ENCODE measurements at regions not wholly inside any gene's neighbourhood (a gene's known extent, or its start where the extent isn't known, plus 50 kb on each side); places are given as distances from the start of the nearest gene placed in this dataset.
"Not testable (repeated sequence)": the region's sequence is repeated elsewhere in the genome, so short reads cannot be mapped to it uniquely, and the experiment has no call there.

DNA sequence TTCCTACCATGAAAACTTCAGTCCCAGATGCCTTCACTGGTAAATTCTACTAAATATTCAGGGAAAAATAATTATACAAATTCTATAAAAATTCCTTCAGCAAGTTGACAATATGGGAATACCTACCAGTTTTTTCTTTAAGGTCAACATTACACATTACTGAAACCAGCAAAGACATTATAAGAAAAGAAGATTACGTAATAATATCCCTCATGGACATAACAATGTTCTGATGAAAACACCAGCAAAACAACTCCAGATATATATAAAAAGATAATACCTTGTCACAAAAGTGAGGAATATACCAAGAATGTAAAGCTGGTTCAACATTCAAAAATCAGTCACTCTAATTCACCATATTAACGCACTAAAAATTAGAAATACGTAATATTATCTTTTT lies 507.9 kb downstream of the DMRTA1 start:
- no peak for DNase-seq (ENCODE audit: extremely low read depth in 1 of 11, low read depth in 9 of 11, low spot score in 4 of 11)

DNA sequence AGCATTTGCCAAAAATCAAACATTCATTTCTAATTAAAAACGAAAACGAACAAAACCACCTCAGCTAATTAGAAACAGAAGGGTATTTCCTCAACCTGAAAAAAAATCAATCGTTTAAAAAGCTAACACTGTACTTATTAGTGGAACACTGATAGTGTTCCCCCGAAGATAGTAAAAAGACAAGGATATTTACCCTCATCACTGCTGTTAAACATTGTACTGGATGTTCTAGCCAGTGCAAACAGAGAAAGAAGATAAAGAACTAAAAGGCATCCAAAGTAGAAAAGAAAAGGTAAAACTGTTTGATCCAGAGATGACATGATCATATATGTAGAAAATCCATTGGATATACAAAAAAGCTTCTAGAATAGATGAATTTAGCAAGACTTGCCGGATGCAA lies 508.3 kb downstream of the DMRTA1 start:
- DNase-seq (ENCODE audit: extremely low read depth in 1 of 11, low read depth in 9 of 11, low spot score in 4 of 11) = no peak

DNA sequence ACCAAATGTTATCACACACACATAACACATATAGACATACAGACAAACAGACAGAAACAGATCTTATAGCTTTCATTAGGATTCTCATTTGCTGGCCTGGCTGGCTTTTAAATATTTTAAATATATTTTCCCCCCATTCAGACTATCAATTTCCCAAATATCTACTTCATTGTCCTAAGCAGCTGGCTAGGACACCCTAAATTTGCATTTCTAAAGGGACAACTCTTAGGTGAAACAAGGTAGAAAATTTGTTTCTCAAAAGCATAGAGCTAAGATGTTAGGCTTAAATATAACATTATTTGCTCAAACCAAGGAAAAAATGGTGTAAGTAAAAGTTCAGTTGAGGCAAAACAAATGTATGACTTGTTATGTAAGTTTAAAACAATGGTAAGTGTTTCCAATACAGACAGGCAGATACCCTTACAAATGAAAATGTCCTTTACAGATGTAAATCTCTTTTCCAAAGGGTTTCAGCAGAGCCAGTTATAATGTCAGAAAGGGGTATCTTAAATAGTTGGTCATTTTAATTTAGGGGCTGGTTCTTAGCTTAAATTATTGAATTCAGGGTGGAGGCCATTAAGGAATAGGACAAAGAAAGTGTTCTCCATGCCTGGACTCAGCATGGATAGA lies 522.8 kb downstream of the DMRTA1 start:
- no peak for DNase-seq (ENCODE audit: extremely low read depth in 1 of 11, low read depth in 9 of 11, low spot score in 4 of 11)

DNA sequence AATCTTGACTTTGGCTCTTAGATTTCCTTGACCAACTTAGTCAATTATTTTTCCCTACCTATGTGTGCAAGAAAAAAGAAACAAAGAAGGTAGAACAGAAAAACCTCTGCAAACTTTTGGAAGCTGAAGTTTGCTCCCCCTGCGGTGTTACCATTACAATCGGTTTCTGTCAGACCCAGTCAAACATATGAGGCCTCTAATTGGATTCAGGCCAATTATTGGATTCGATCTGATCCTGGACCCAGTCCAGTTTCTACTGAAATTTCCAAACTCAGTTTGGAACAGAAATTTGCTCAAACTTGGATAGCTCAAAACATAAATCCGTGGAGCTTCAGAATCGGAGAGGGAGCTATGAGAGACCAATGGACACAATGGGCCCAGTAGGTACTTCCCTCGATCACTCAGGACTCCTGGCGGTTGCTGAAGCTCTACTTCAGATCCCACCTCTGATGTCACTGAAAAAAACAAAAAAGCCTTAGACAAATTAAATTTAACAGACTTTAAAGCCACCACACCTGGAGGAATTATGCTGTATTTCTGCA lies 523.9 kb downstream of the DMRTA1 start:
- DNase-seq (ENCODE audit: extremely low read depth in 1 of 11, low read depth in 9 of 11, low spot score in 4 of 11) = no peak

DNA sequence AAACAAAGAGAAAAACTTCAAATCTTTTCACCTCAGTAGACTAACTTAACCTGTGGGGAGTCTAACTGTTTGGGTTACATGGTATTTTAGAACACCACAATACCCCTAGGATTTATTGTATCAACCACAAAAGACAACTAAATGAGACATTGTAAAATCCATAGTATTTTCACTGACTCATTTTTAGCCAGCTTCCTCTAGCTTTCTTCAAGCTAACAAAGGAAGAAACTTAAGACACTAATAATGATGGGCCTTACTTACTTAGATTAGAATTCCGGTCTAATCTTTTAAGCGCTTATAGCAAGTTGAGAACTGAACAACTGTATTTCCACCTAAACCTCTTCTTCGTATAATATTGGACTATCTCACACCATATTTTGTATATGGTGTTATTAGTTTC lies 529.3 kb downstream of the DMRTA1 start:
- DNase-seq (ENCODE audit: extremely low read depth in 1 of 11, low read depth in 9 of 11, low spot score in 4 of 11) = no peak

DNA sequence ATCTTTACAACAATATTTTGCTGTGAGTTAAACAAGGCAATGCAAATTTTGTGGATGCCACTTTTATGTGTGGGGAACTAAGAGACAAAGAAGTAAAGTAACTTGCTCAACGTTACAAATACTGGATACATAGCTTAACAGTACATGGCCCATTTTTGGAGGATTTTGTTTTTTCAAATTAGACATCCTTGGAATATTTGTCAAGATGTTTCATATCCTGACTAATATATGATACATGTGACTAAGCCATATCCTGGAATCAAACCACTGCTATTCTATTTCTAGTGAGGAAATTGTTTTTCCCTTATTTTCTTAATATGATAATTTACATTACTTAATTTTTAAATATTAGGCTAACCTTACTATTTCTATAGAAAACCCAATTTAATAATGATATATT lies 529.8 kb downstream of the DMRTA1 start:
- DNase-seq (ENCODE audit: extremely low read depth in 1 of 11, low read depth in 9 of 11, low spot score in 4 of 11) = no peak

DNA sequence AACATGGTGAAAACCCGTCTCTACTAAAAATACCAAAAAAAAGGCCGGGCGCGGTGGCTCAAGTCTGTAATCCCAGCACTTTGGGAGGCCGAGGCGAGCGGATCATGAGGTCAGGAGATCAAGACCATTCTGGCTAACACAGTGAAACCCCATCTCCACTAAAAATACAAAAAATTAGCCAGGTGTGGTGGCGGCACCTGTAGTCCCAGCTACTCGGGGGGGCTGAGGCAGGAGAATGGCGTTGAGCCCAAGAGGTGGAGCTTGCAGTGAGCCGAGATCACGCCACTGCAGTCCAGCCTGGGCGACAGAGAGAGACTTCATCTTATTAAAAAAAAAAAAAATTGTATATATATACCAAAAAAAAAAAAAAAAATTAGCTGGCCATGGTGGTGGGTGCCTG lies 533.8 kb downstream of the DMRTA1 start:
- not testable (repeated sequence) for DNase-seq (ENCODE audit: extremely low read depth in 1 of 11, low read depth in 9 of 11, low spot score in 4 of 11)

DNA sequence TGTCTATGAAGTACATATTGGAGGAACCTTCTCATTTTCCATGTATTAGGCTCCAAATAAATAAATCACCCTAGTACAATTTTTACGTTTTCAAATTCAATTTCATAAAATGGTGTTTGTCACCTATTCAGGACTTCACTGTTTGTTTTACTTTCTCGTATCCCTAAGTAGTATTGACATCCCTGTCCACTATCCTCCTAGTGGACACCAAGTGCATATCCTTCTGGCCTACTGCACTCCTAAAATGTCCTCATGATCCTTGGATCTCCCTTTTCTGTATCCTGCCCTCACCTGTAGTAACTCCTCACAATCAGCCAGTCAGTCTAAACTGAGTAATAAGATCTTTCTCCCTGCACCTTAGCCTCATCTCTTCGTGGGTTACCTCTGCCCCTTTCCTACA lies 539.9 kb downstream of the DMRTA1 start:
- no peak for DNase-seq (ENCODE audit: extremely low read depth in 1 of 11, low read depth in 9 of 11, low spot score in 4 of 11)

DNA sequence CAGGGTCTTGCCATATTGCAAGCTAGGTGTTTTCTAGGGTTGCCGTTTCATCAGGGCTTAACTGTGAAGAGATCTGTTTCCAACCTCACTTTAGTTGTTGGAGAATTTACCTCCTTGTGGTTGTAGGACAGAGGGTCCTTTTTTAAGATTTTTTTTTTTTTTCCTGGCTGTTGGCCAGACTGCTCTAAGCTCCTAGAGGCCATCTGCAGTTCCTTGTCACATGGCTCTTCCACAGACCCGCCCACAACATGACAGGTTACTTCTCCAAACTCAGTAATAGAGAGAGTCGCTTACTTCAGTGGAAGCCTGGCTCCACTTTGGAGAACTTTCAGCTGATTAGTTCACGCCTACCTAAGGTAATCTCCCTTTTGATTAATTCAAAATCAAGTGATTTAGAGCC lies 543.7 kb downstream of the DMRTA1 start:
- no peak for DNase-seq (ENCODE audit: extremely low read depth in 1 of 11, low read depth in 9 of 11, low spot score in 4 of 11)

DNA sequence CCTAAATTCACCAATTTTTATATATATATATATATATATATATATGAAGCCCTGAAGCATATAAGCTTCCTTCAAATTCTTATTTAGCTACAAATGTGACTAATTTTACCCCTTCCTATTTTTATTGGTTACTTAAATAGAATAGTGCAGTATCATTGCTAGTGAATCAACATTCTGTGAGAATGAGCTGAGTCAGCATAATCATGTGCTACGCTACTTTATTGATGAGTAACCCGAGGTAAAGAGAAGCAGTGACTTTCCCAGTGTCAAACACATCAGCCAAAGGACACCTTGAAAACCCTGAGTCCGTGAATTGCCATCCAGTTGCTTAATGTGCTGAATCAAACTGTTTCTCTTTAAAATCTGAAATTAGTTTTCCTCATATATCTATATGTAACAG lies 546.2 kb downstream of the DMRTA1 start:
- DNase-seq (ENCODE audit: extremely low read depth in 1 of 11, low read depth in 9 of 11, low spot score in 4 of 11) = no peak

DNA sequence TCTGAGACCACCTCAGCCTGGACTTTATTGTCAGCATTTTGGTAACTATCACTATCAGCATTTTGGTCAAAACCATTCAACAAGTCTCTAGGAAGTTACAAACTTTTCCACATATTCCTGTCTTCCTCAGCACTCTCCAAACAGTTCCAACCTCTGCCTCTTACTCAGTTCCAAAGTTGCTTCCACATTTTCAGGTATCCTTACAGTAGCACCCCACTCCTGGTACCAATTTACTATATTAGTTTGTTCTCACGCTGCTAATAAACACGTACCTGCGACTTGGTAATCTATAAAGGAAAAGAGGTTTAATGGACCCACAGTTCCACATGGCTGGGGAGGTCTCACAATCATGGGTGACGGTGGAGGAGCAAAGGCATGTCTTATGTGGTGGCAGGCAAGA lies 551.3 kb downstream of the DMRTA1 start:
- DNase-seq (ENCODE audit: extremely low read depth in 1 of 11, low read depth in 9 of 11, low spot score in 4 of 11) = no peak

DNA sequence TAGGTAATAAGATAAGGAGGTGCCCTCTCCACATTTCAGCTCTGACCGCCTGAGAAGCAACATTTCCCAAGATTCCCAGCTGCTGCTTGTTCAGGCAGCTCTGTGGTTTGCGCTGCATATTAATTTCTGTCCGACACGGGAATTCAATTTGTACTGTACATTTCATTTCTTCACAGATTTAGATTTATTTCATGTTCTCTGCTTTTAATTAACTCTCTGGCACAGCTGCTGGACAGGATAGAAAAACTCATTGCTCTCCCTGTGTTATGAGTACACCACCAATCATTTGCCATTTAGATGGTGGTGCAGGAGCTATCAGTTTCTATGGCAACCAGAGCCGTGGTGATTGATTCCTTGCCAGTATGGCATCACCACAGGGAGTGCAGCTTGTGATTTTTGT lies 558.5 kb downstream of the DMRTA1 start:
- DNase-seq (ENCODE audit: extremely low read depth in 1 of 11, low read depth in 9 of 11, low spot score in 4 of 11) = no peak

DNA sequence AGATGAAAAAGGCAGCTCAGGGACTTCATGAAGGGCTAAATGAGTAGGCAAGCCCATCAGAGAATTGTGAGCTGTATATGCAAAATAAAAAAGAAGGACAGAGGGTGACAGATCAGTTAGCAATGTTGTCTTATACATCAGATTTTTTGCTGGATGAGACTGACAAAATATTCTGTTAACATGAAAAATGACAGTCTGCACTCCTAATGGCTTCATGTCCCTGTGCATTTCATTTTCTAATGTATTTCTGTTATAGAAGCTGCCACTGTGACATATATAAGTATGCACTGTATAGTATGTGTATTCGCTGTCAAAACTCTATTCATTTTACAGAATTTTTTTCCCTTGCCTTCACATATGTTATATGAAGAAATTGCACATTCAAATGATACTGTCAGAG lies 559.5 kb downstream of the DMRTA1 start:
- no peak for DNase-seq (ENCODE audit: extremely low read depth in 1 of 11, low read depth in 9 of 11, low spot score in 4 of 11)

DNA sequence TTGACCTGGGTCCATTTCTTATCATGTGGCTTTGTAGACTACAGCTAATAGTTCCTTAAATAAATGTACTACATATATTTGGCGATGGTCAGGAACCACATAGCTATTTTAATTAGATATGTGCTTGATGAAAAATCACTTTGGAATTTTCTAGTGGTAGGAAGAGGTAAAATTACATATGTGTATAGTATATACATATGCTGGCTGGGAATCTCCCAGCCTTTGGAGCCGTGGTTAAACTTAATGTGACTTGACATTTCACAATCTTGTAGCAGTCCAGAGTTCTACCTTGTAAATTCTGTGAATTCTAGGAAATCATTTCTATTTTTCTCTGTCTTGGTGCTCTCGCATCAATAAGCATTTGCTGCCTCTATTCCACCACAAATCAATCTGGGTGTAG lies 565.0 kb downstream of the DMRTA1 start:
- no peak for DNase-seq (ENCODE audit: extremely low read depth in 1 of 11, low read depth in 9 of 11, low spot score in 4 of 11)

DNA sequence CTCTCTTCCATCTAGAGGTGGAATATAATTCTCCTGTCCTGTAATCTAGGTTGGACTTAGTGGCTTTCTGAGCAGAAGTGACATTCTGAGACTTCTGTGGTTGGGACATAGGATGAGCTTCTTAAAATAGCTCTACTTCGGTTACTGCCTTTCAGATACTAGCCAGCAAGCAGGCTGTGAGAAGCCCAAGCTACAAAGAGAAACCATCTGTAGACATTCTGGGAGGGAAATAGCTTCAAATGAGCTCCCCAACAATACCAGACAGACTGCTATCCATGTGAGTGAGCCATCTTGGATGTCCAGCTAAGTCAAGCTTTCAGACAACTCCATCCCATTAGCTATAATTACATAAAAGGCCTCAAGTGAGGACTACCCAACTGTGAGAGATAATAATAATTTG lies 568.9 kb downstream of the DMRTA1 start:
- DNase-seq (ENCODE audit: extremely low read depth in 1 of 11, low read depth in 9 of 11, low spot score in 4 of 11) = no peak

DNA sequence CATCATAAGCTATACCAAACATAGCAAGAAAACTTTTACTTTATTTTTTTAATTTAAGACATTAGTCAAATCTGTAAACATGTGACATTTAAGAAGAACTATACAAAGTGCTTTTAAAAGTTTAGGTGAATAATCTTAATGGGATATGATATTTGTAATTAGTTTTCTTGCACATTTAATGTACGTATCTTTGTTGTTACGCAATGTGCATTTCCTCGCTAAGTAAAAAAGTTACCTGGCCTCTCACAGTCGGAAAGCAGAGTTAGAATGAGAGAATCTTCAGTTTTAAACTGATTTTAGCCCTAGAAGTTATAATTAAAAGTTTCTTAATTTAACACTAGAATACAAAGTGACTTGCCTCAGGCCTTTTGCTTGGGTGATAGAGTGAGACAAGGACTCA lies 589.8 kb downstream of the DMRTA1 start:
- DNase-seq (ENCODE audit: extremely low read depth in 1 of 11, low read depth in 9 of 11, low spot score in 4 of 11) = no peak

DNA sequence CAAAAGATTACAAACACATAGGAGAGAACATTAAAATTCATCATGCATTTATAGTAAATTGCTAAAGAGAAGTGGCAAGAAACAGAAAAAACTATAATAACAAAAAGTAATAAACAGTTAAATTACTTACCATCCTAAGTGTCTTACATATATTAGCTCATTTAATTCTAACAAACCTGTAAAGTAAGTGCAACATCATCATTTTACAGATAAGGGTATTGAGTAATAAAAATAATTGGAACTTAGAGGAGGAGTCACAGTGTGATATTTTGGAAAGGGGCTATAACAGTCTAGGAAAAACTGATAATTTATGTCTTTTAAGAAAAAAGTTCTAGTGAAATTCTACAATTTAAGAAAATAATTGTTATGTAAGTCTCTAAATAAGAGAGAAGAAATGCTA lies 592.8 kb downstream of the DMRTA1 start:
- DNase-seq (ENCODE audit: extremely low read depth in 1 of 11, low read depth in 9 of 11, low spot score in 4 of 11) = no peak

DNA sequence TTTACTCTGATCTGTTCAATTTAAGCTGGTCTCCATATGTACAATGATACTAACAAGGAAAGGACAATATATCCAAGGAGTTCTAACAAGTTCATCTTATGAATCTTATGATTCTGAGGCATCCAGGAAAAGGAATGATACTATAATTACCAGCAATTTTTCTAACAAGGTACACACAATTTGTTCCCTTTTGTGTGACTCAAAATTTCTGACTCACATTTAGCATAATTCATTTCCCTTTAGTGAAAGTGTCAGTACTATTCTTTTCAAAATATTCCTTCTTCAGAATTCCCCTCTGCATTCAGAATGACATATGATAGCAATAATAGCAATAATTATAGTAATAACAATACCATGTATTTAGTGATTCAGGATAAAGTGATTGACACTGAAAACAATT lies 594.8 kb downstream of the DMRTA1 start:
- no peak for DNase-seq (ENCODE audit: extremely low read depth in 1 of 11, low read depth in 9 of 11, low spot score in 4 of 11)

DNA sequence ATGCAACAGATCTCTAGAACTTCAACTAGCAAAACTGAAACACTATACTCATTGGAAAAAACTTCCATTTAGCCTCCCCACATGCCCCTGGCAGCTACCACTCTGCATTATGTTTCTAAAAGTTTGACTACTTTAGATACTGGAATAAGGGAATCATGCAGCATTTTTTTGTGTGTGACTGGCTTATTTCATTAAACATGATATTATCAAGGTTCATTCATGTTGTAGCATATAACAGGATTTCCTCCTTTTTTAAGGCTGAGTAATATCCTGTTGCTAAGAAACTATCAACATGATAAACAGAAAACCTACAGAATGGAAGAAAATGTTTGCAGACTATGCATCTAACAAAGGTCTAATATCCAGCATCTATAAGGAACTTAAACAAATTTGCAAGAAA lies 597.9 kb downstream of the DMRTA1 start:
- no peak for DNase-seq (ENCODE audit: extremely low read depth in 1 of 11, low read depth in 9 of 11, low spot score in 4 of 11)

DNA sequence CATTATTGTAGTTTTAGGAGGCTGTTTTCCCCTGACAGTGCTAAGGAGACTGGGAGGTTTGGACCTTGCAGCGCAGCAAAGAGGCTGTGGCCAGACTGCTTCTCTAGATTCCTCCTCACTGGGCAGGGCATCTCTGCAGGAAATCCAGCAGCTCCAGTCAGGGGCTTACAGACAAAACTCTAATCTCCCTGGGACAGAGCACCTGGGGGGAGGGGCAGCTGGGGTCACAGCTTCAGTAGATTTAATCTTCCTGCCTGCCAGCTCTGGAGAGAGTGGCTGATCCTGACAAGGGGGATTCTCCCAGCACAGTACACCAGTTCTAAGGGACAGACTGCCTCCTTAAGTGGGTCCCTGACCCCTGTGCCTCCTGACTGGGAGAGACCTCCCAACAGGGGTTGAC lies 599.4 kb downstream of the DMRTA1 start:
- DNase-seq (ENCODE audit: extremely low read depth in 1 of 11, low read depth in 9 of 11, low spot score in 4 of 11) = not testable (repeated sequence)

DNA sequence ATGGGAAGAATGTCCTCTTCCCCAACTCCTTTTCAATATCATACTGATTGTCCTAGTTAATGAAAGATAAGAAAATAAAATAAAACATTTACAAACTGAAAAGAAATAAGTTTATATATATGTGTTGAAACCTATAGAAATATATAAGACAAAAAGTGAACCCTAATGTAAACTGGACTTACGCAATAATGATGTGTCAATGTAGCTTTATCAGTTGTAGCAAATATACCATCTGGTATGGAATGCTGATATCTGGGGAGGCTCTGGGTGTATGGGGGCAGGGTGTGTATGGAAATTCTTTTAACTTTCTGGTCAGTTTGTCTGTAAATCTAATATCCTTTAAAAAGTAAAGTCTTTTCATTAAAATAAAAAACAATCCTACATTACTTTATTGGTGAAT lies 603.9 kb downstream of the DMRTA1 start:
- no peak for DNase-seq (ENCODE audit: extremely low read depth in 1 of 11, low read depth in 9 of 11, low spot score in 4 of 11)

DNA sequence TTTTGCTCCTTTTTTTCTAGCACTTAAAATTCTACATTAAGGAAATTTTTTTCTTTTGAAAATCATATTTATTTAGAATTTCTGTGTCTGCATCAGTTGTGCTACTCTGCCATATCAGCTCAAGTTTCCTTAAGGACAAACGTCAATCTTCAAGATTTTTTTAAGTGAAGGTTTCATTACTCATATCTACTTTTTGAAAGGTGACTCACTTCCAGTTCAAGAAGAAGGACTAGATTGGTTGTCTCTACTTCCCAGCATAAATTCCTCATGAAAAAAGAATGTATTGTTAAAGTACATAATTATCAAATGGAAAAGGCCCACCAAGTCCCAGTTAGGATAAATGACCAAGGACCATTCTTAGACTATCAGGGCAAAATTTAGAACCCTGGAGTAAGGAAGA lies 626.5 kb downstream of the DMRTA1 start:
- DNase-seq (ENCODE audit: extremely low read depth in 1 of 11, low read depth in 9 of 11, low spot score in 4 of 11) = no peak
